ENCODE measurements at regions not wholly inside any gene's neighbourhood (a gene's known extent, or its start where the extent isn't known, plus 50 kb on each side); places are given as distances from the start of the nearest gene placed in this dataset.

DNA sequence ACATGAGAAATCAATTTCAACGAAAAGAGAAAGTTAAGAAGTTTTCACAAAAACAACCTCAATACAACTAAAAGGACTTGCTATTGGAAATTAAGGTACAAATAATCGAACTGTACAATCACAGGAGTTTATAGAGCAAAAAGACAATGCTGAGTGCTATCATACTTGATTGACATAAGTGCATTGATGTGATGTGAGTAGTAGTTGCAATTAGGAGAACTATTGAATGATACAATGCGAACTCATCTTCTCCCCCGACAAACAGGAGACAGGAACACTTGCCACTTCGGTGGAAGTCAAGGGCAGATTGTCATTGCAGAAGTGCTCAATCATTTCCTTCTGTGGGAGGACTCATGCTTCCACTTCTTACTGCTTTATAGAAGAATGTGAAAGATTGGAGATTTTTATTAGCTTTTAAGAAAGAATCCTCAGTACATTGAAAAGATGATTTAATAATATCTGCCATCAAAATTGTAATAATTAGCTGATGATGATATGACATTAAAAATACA lies 276.6 kb upstream of the MPDZ start:
- no peak for TF ChIP-seq EZH2 (IDR thresholded peaks at IDR 0.05; ENCODE audit: low read depth, unreplicated experiment)
- TF ChIP-seq, protein P1, sequence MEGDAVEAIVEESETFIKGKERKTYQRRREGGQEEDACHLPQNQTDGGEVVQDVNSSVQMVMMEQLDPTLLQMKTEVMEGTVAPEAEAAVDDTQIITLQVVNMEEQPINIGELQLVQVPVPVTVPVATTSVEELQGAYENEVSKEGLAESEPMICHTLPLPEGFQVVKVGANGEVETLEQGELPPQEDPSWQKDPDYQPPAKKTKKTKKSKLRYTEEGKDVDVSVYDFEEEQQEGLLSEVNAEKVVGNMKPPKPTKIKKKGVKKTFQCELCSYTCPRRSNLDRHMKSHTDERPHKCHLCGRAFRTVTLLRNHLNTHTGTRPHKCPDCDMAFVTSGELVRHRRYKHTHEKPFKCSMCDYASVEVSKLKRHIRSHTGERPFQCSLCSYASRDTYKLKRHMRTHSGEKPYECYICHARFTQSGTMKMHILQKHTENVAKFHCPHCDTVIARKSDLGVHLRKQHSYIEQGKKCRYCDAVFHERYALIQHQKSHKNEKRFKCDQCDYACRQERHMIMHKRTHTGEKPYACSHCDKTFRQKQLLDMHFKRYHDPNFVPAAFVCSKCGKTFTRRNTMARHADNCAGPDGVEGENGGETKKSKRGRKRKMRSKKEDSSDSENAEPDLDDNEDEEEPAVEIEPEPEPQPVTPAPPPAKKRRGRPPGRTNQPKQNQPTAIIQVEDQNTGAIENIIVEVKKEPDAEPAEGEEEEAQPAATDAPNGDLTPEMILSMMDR (conservative IDR thresholded peaks at IDR 0.05; ENCODE audit: low read depth in 2 of 2), result no peak

All from GM23338 (cell line).